Ascending aorta (tissue), 2 donors: ENCODE measurements at regions not wholly inside any gene's neighbourhood (a gene's known extent, or its start where the extent isn't known, plus 50 kb on each side); places are given as distances from the start of the nearest gene placed in this dataset.
A peak's percentile ranks its signal among the peaks of the same experiment; 100 is the strongest.
"Not testable (repeated sequence)": the region's sequence is repeated elsewhere in the genome, so short reads cannot be mapped to it uniquely, and the experiment has no call there.

ENCODE experiments used
- DNase-seq, 2 donors: peaks; one replicate each; pipeline ENCODE4 v3.0.0-alpha.2; 2019; ENCODE audit warnings: low spot score in 2 of 2
- H3K27ac ChIP-seq, 2 donors: fragments of 200-600 bp; sonication (generic); one replicate each; pipeline ENCODE4 v1.5.1; 2016 to 2017; ENCODE audit warnings: mild to moderate bottlenecking in 1 of 2
- H3K27me3 ChIP-seq: fragments of 200-600 bp; sonication (generic); one replicate; pipeline ENCODE4 v1.5.1; 2017
- H3K36me3 ChIP-seq, 2 donors: fragments of 200-600 bp; sonication (generic); one replicate each; pipeline ENCODE4 v1.5.1; 2016
- H3K4me1 ChIP-seq, 2 donors: fragments of 200-600 bp; sonication (generic); one replicate each; pipeline ENCODE4 v1.5.1; 2016 to 2017; ENCODE audit warnings: mild to moderate bottlenecking in 1 of 2
- H3K4me3 ChIP-seq, 2 donors: fragments of 200-600 bp; sonication (generic); one replicate each; pipeline ENCODE4 v1.5.1; 2016 to 2017; ENCODE audit warnings: mild to moderate bottlenecking in 1 of 2
- H3K9me3 ChIP-seq, 2 donors: fragments of 200-600 bp; sonication (generic); one replicate each; pipeline ENCODE4 v1.5.1; 2016
- intact Hi-C: fragments of 100-400 bp; cut with DNase I; formaldehyde crosslinking; loops from one replicate; pipeline ENCODE4 v1.15.1; 2023
- TF ChIP-seq, protein P1 (sequence below), 3 experiments: fragments of 200-600 bp in 2 of 3; fragments of 450-650 bp in 1 of 3; sonication (generic) in 2 of 3; IDR thresholded peaks; one replicate each; pipeline ENCODE4 v1.5.1; 2016 to 2019; ENCODE audit warnings: antibody characterized with exemption in 3 of 3, mild to moderate bottlenecking in 1 of 3, moderate library complexity in 1 of 3

DNA sequence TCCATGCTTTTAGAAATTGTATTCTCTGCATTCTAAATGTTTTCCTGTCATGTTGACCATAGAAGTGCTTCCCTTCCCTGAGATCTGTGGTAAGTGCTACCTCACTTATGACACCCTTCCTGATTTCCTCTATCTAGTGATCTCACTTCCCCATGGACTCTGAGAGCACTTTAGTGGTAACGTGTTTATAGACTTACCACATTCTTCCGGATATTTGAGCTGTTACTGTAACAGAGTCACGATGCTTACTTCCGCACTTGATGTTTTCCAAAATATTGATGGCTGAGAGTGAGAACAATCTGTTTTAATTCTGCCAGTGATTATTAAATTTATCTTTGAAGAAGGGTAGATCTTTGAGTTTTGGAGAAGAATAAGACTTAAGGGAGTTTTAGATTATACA lies 60.1 kb upstream of the NAMPT start:
- Histone ChIP-seq H3K27ac (peak overlapping the region in 1 of 2 donors; percentile 7), H3K4me3 (no peak overlapping the region), H3K27me3 (no peaks in the 10 kb centered on the region), H3K9me3 (peaks cover 0 to under 1% of the 10 kb centered on the region in 2 donors), H3K36me3 (no peaks in the 10 kb centered on the region), H3K4me1 (no peaks in the 10 kb centered on the region)
- DNase-seq = no peak
- intact Hi-C loops = no loop called here
- TF ChIP-seq, protein P1, sequence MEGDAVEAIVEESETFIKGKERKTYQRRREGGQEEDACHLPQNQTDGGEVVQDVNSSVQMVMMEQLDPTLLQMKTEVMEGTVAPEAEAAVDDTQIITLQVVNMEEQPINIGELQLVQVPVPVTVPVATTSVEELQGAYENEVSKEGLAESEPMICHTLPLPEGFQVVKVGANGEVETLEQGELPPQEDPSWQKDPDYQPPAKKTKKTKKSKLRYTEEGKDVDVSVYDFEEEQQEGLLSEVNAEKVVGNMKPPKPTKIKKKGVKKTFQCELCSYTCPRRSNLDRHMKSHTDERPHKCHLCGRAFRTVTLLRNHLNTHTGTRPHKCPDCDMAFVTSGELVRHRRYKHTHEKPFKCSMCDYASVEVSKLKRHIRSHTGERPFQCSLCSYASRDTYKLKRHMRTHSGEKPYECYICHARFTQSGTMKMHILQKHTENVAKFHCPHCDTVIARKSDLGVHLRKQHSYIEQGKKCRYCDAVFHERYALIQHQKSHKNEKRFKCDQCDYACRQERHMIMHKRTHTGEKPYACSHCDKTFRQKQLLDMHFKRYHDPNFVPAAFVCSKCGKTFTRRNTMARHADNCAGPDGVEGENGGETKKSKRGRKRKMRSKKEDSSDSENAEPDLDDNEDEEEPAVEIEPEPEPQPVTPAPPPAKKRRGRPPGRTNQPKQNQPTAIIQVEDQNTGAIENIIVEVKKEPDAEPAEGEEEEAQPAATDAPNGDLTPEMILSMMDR (IDR thresholded peaks at IDR 0.05) = no peak

DNA sequence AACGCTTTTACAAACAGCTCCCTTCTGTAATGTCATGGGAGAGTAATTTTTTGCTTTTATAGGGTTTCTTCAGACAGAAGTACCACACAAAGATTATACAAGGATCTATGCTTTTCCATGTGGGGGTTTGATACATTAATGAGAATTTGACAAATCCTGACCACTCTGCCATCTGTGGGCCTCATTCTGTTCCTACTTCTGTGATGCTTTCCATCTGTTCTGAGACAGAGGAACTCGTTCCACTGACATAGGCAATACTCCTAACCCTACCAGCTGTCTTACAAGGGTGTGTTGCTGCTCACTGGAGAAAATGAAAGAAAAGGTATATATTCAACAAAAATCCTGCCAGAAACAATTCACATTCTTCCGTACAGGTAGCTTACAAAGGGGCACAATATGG lies 59.4 kb upstream of the NAMPT start:
- no peaks in the 10 kb centered on the region for H3K9me3 ChIP-seq
- H3K27me3 ChIP-seq = no peaks in the 10 kb centered on the region
- no peaks in the 10 kb centered on the region for H3K36me3 ChIP-seq
- H3K4me1 ChIP-seq = no peaks in the 10 kb centered on the region
- no peak overlapping the region for H3K4me3 ChIP-seq
- DNase-seq = no peak
- intact Hi-C loops = no loop called here
- H3K27ac ChIP-seq = no peak overlapping the region
- TF ChIP-seq, protein P1 (IDR thresholded peaks at IDR 0.05) = no peak

DNA sequence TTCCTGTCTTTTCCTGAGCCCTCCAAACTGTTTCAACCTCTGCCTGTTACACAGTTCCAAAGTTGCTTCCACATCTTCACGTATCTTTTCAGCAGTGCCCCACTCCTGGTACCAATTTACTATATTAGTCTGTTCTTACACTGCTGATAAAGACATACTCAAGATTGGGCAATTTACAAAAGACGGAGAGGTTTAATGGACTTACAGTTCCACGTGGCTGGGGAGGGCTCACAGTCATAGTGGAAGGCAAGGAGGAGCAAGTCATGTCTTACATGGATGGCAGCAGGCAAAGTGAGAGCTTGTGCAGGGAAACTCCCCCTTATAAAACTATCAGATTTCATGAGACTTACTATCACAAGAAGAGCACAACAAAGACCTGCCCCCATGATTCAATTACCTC lies 57.3 kb upstream of the NAMPT start:
- intact Hi-C loops, H3K9me3 ChIP-seq: not testable (repeated sequence)

DNA sequence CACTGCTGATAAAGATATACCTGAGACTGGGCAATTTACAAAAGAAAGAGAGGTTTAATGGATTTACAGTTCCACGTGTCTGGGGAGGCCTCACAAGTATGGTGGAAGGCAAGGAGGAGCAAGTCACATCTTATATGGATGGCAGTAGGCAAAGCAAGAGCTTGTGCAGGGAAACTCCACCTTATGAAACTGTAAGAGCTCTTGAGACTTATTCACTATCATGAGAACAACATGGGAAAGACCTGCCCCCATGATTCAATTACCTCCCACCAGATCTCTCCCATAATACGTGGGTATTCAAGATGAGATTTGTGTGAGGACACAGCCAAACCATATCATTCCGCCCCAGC lies 55.4 kb upstream of the NAMPT start:
- H3K4me1 ChIP-seq, intact Hi-C loops, H3K36me3 ChIP-seq, H3K9me3 ChIP-seq, H3K27ac ChIP-seq, DNase-seq, H3K4me3 ChIP-seq, H3K27me3 ChIP-seq: not testable (repeated sequence)

More for the DNA sequence above, 57.3 kb upstream of the NAMPT start:
- not testable (repeated sequence) for DNase-seq, H3K27me3 ChIP-seq, H3K27ac ChIP-seq, H3K4me1 ChIP-seq, H3K36me3 ChIP-seq, H3K4me3 ChIP-seq

DNA sequence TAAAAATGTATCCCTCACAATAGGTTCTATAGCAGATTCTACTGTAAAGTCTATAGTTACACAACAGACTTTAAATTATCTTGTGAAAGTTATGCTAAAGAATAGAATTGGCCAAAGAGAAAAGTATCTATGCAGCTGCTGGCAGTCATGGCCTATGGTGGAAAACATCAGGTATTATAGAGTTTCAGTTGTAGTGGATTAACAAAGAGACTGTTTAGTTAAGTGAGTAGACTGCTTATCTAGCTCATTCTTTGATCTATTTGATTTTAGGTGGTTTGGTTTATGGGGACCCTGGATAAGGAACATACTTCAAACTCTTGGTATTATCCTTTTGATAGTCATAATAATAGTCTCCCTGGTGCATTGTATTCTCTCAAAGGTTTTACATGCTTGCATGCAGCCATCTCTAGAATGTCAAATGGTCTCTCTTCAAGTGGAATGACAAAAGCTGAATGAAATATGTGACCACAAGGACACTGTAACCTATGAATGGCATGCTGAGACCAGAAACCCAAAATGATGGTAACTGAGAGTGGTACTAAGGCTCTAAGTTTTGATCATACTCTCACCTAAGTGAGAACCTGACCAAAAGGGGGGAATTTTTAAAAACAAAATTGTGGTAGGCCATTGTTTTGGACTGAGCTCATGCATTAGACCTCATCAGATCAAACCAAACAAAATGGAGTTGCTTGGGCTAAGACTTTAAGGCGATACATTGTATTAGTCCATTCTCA lies 54.9 kb upstream of the NAMPT start:
- intact Hi-C loops = no loop called here

DNA sequence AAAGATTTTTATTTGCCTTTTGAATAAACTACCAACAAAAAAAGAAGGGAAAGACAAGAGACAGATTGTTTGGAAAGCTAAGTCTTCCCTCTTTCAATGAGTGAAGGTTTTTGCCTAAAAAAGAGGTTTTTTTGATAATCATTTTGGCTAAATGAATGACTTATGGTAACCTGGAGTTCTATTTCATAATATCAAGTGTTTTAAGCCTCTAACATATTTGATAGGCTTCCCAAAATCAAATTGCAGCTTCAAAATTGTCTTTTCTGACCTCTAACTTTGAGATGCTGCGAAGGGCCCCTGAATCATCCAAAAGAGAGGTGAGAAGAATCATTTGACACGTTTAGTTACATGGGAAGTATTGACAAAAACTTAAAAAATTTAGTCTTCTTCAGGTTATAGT lies 53.0 kb upstream of the NAMPT start:
- no peak for DNase-seq
- intact Hi-C loops = no loop called here
- Histone ChIP-seq H3K27me3 (no peaks in the 10 kb centered on the region), H3K36me3 (no peaks in the 10 kb centered on the region), H3K4me1 (no peaks in the 10 kb centered on the region), H3K4me3 (no peak overlapping the region), H3K9me3 (no peaks in the 10 kb centered on the region), H3K27ac (no peak overlapping the region)
- TF ChIP-seq, protein P1 (IDR thresholded peaks at IDR 0.05) = no peak

More for the DNA sequence above, 54.9 kb upstream of the NAMPT start:
- Histone ChIP-seq H3K9me3 (no peaks in the 10 kb centered on the region), H3K27me3 (no peaks in the 10 kb centered on the region), H3K36me3 (no peaks in the 10 kb centered on the region), H3K4me1 (no peaks in the 10 kb centered on the region), H3K4me3 (no peak overlapping the region), H3K27ac (no peak overlapping the region)
- TF ChIP-seq, protein P1 (IDR thresholded peaks at IDR 0.05) = no peak
- DNase-seq = no peak

DNA sequence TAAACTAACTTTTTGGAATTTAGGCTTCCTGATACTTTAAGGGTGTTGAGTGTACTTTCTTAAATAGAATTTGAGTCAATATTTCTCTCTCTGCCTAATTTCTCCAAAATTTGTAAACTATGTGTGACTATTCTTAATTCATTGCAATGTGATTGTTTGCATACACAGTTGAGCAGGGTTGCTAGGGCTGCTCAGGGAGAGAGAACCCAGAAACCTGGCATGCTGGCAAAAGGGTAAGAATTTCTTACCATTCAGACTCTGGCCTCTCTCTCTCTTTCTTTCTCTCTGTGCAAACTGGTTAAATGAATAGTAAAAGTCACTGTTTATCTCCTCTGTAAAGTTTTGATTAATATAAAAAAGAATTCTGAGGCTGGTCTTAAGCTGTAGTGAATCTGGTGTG lies 51.0 kb upstream of the NAMPT start:
- no peaks in the 10 kb centered on the region for H3K27me3 ChIP-seq
- DNase-seq = no peak
- no peaks in the 10 kb centered on the region for H3K4me1 ChIP-seq
- TF ChIP-seq, protein P1 (IDR thresholded peaks at IDR 0.05) = no peak
- H3K9me3 ChIP-seq = no peaks in the 10 kb centered on the region
- no peaks in the 10 kb centered on the region for H3K36me3 ChIP-seq
- intact Hi-C loops = no loop called here
- H3K4me3 ChIP-seq = no peak overlapping the region
- no peak overlapping the region for H3K27ac ChIP-seq
